Activated CD4-positive, alpha-beta T cell treated with anti-CD3 and anti-CD28 coated beads for 48 hours (primary cell): ENCODE measurements at regions not wholly inside any gene's neighbourhood (a gene's known extent, or its start where the extent isn't known, plus 50 kb on each side); places are given as distances from the start of the nearest gene placed in this dataset.
"Not testable (repeated sequence)": the region's sequence is repeated elsewhere in the genome, so short reads cannot be mapped to it uniquely, and the experiment has no call there.

Source experiments
- DNase-seq: peaks from one replicate; pipeline ENCODE4 v3.0.0-alpha.2; 2020

DNA sequence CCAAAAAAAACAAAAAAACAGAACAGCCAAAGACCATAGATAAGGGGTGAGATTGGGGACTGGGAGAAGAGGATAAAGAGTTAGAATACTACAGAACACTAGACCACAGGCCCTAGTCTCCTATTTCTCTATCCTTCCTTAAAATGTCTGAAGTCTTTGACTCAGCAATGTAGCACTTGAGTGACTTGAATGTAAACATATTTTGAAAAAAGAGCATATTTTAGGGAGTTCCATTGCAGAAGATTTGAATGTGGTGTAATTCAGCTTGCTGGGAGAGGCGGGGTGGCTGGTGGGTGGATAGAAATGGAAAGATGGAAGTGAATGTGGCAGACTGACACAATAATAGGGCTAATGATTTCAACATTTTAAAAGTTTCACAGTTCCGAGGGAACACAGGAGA, 144.9 kb downstream of the CHIC2 start:
- DNase-seq, result no peak

DNA sequence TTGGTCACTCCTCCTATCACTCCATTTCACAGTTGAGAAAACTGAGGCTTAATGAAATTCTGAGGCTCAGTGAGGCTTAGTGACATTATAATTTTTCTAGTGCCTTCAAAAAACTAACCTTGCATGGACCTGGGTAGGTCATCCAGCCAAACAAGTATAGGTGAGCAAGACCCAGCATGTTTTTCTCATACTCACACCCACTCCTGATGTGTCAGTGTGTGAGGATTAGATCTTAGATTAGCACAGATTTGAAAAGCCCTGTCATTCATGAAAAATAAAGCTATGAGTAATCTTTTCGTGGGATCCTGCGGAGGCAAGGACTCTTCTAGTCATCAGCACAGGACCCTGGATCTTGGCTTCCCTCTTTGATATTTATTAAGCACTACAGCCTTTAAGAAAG, 146.7 kb downstream of the CHIC2 start:
- no peak for DNase-seq

DNA sequence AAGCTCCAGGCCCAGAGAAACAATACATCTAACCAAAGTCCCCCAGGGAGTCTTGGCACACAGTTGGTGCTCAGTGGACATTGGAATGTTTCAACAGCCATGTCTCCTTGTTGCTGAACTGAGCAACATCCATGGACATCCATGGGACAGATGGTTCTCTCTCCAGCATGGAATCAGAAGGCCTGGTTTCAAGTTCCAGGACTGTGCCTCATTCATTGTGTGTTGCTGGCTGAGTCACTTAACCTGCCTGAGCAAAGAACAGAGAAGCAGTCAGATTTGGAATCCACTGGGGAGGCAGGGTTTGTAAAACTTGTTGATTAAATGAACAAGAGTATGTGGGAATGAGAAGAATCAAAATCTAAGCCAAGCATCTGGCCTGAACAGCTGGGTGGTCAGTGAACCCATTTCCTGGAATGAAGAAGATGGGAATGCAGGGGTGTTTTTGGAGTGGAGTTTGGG, 147.9 kb downstream of the CHIC2 start:
- DNase-seq, result no peak

DNA sequence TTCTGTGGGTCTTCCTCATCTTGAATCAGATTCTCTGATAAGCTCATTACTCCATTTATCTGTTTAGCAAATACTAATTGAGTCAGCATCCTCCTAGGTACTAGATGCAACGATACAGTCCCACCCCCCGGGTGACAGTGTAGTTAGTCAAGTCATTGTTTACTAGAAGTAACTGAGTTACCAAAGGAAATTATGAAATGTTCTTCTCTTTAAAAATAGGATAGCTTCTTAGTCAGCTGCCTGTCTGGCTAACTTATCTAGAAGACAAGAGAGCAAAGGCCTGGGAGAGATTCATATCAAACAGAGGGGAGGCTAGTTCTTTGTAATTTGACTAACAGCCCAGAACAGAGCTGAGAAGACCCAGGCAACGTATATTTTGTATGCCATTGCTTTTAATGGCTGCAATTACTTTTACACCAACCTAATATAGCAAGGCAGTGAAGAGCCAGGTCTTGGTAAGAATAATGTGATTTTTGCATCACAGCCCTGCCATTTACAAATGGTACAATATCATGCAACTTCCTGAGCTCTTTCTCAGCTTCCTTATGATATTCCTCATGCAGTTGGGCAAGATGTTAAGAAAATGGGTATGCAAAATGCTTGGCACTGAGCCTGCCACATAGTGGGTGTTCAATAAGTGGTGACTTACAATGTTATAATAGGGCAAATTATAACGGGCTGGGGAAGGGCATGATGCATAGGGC, 149.9 kb downstream of the CHIC2 start:
- peak; percentile 68 for DNase-seq

DNA sequence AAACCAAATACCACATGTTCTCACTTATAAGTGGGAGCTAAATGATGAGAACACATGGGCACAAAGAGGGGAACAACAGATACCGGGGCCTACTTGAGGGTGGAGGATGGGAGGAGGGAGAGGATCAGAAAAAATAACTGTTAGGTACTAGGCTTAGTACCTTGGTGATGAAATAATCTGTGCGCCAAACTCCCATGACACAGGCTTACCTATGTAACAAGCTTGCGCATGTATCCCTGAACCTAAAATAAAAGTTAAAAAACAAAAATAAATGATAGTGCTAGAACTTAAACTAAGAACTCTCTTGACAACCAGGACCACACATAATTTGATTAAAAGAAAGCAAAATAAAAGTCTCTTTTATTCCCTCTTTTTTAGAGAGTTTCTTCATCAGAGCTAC, 150.6 kb downstream of the CHIC2 start:
- DNase-seq, result no peak

DNA sequence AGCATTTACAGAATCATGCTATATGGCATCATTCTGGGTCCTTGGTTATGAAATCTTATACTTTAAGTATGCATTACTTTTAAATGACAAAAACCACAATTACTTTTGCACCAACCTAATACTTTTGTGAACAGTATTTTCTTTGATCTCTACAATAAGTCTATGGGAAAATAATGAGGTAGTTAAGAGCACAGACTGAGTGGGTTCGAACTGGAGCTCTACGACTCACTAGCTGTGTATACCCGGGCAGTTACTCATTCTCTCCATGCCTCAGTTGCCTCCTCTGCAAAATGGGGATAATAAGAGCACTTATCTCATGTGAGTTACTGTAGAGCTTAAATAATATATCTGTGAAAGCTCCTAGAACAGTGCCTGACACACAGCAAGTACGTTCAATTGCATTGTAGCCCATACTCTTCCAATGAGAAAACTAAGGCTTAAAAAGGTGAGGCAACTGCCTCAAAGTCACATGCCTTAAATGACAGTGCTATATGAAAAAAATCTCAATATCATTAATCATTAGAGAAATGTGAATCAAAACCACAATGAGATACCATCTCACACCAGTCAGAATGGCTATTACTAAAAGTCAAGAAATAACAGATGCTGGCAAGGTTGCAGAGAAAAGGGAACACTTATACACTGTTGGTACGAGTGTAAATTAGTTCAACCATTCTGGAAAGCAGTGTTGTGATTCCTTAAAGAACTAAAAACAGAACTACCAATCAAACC, 151.5 kb downstream of the CHIC2 start:
- DNase-seq, result no peak

DNA sequence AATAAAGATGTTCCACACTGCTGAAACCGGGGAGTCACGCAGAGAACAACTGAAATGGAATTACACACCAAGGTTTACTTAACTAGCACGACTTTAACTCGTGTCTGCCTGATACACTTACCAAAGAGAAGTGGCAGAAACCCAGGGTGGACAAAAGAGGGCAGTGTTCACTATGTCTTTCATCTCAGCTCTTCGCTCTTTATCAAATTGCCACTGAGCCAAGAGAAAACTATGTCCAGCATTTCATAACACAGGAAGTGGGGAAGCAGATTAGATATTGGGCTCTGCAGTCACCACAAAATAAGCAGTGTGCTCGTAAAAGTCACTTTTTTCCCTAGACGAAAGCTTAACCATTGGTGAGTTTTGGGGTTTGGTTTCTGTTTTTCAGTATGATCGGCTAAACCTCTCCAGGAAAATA, 155.7 kb downstream of the CHIC2 start:
- no peak for DNase-seq

DNA sequence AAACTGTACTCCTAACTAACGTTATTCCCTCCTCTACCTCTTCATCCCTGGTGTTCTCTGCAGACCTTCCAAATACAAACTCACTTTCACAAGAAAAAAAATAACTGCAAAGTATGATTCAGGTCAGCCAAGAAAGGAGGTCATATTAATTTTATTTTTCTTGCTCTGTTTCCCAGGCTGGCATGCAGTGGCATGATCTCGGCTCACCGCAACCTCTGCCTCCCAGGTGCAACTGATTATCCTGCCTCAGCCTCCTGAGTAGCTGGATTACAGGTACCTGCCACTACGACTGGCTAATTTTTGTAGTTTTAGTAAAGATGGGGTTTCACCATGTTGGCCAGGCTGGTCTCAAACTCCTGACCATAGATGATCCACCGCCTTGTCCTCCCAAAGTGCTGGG, 156.6 kb downstream of the CHIC2 start:
- DNase-seq, result no peak

DNA sequence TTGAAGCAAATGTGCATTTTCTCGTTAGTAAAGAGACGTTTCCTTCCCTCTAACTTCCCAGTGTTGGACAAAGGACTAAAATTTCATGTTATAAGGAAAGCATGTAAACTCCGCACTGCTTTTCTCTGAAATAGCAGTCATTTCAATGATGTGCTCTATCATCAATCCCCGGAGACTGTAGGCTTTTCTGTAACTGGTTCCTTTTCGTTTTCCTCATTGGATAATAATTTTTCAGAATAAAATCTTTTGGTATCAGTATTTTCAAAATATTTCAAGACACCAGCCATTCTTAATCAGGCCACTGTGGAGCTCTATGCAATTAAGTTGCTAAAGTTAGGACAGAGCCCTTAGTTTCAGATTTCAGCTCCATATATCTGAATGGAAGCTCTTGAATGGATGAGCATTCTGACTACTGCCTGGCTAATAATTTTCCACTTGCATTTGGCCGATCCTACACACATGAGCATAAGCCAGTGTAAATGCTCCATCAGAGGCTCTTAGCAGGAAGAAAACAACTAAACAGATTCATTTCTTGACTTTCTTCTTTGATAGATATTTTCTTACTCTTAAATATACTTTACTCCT, 157.7 kb downstream of the CHIC2 start:
- no peak for DNase-seq

DNA sequence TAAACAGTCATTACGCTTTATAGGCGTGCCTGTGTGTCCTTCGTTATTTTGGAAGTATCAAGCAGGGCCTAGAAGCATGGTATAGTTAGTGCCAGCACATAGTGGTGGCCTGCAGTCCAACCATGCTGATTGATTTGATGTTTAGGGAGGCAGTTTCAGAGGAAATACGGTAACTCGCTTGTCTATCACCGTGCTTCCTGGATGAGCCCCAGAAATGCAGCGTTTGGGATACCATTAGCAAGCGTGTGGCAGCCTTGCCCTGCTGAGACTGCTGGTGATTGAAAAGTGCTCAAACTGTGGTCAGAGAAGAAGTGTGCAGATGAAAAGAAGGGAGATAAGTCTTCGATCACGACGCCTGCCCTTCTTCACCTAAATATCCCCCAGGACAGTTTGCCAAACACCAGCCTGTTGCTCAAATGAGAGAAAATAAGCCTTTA, 158.4 kb downstream of the CHIC2 start:
- DNase-seq, result no peak

DNA sequence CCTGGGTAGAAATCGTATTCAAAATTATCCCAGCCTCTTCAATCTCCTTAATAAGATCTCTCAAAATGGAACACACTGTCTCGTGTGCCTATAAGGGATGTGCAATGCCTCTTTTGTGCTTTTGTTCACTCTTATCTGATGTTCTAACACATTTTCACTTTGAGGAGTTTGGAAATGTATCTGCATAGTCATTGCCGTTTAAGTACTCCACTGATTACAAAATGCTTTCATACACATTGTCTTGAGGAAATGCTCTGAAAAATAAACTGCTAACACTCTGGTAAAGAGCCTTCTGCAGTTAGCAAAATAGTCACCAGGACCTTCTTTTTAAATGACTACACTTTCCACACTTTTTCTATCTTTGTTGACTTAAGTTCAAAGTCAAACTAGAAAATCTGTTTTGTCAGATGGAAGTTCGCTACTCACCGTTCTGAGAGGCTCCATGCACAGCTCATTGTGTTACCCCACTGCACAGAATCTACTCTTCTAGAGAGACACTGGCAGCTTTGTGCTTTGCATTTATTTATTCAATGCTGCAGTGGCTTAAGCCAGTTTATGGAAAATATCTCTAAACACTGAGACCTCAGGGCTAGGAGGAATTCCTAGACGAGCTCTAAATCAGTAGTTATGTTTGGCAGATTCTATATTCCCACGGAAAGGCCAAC, 159.0 kb downstream of the CHIC2 start:
- DNase-seq, result no peak

DNA sequence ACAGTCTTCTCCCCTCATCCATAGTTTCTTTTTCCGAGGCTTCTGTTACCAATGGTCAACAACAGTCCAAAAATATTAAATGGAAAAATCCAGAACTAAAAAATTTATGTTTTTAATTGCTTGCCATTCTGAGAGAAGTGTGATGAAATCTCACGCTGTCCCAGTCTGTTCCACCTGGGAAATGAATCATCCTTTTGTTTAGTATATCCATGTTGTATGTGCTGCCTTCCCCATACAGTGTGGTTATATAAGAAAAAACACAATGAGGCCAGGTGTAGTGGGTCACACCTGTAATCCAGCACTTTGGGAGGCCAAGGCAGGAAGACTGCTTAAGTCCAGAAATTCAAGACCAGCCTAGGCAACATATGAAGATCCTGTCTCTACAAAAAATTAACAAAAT, 161.6 kb downstream of the CHIC2 start:
- DNase-seq, result no peak

DNA sequence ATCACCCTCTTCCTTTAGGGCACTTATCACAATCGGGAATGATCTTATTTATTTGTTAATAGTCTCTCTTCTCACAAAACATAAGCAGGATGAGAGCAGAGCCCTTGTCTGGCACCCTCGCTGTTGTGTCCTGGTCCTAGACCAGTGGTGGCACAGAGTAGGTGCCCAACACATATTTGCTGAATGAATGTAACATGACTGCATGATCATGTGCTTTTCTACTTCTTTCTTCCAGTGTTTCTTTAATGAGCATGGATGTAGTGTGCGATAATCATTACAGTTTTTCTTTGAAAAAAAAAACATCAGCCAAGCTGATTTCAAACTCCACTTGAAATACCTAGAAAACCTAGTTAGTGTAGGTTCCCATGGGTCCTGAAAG, 164.1 kb downstream of the CHIC2 start:
- DNase-seq, result no peak

DNA sequence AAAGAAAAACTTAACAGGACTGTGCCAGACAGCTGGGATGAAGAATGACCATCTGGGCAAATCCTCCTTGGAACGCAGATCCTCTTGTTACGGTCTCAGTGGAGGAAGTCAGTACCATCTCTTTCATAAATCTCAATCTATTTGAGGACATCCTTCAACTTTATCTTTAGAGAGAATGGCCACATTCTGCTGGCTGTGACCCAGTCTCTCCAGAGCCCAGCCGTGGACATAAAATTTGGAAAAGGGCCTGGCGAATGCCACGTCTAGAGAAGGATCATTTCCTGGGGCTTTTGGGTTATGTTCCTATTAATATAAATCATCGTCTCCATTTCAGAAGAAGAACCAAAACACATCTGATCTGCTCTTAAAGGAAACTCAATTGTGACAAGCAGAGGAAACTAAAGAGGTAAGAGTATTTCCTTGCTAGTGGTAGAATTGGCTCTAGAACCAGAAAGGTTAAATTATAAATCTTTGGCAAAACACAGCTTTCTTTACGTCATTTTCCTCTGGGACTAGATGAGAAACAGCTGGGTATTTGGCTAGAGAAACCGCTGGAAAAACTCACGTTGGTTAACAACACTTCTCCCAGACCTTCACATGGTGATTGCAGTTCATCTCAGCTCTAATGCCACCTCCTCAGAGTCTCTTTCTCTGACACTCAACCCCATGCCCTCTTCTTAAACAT, 164.7 kb downstream of the CHIC2 start:
- DNase-seq, result no peak

DNA sequence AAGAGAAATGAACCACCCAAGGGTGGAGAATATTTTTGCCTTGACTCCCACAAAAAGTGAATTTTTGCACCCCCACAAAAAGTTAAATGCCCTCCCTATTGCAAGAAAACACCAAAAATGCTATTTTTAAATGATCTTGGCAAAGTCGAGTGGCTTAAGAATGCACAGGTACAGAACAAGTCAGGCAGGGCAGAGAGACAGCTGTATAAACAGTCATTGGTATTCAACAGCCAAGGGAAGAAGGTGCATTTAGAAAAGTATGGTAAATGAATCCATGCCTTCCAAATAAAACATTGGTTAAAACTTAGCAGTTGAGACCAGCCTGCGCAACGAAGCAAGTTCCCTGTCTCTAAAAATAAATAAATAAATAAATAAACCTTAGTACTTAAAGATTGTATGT, 169.3 kb downstream of the CHIC2 start:
- DNase-seq, result no peak

DNA sequence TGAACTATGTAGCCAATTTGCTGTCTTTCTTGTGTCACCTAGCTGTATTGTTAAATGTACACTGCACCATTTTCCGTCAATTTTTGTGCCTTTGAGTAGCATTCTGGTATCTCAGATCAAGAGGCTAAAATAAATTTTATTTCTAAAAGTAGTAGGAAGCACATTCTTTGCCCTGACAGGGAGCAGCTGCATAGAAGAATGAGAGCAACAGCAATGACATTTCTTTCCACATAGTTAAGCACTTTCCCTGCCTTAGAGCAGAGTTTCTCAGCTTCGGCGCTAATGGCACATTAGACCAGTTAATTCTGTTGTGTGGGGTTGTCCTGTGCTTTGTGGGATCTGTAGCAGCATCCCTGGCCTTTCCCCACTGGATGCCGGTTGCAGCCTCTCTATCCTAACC, 173.9 kb downstream of the CHIC2 start:
- no peak for DNase-seq

DNA sequence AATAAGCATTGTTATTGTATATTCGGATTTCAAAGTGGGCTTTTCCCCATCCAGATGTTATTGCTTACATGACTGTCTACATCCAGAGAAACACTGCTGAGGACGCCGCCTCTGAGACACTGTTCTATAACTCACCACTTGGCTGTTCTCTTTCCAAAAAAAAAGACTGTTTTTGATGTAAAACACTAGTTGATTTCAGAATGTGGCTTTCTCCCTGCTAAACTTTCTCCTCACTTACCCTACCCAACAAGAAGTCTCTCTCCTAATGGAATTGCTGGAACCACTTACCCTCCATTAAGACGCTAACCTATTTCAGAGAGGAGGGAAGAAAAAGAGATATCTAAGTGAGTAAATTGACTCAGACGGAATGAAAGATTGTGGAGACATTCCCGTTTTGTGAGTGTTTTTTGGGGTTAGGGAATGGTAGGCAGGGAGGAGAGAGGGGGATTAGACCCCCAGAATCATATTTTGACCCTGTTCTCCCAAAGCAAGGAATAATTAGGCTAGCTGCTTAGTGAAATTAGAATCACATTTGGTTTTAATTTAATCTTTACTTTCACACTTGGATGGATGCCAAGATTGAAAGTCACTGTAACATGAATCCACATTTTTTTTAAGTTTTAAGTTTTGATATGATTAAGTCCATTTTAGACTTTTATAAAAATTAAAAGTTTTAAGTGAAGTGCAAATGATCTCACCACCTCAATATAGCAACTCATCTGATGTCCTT, 174.9 kb downstream of the CHIC2 start:
- no peak for DNase-seq

DNA sequence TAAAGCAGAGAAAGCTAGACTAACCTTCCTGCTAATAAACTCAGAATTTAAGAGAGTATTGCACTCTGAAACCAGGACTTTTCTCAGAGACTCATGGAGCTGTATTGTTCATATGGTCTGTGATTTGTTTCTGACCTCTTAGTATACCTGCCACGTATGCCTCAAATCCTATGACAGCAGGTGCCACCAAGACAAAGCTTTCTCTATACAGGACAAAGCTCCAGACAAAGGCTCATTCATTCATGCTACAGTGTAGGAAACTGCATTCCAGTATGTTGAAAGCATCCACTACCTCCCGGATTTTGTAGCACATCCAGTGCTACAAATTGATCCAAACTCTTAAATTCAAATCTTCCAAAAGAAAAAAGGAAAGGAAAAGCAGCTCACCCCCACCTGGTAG, 178.3 kb downstream of the CHIC2 start:
- DNase-seq, result no peak

DNA sequence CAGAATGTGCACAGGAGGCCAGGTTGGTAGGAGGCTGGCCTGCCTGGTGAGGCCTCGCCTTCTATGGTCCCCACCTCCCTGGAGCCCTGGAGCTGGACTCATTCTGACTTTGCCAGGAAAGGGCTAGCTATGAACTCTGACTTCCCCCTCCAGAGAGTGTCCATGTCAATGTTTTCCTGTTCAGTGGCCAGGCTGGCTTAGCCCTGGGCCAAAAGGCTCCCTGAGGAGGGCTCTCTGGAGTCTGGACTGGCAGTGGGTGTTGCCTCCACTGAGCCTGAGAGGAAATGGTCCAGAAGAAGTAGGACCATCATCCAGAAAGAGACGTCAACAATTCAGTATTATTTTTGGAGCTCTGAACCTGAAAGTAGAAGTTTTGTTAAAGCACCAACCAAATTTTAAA, 178.7 kb downstream of the CHIC2 start:
- DNase-seq, result no peak

DNA sequence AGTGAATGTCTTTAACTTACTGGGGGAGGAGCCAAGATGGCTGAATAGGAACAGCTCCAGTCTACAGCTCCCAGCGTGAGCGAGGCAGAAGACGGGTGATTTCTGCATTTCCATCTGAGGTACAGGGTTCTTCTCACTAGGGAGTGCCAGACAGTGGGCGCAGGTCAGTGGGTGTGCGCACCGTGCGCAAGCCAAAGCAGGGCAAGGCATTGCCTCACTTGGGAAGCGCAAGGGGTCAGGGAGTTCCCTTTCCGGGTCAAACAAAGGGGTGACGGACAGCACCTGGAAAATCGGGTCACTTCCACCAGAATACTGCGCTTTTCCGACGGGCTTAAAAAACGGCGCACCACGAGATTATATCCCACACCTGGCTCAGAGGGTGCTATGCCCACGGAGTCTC, 187.3 kb downstream of the CHIC2 start:
- not testable (repeated sequence) for DNase-seq

DNA sequence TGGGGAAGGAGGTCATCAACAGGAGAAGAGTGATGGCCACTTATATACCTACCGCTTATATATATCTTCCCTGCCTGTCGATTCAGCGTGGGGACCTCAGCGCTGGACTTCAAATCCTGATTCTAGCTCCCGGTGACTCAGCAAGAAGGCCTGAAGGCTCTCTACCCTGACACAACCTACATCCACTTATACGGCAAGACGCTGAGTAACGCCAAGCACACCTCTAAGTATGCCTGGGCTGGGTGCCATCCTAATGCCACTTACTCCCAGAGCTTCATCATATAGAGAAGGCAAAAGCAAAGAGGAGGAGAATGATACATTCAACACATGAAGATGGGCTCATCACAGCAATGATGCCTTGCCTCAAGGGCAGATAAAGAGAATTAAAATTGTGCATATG, 198.3 kb downstream of the CHIC2 start:
- no peak for DNase-seq

DNA sequence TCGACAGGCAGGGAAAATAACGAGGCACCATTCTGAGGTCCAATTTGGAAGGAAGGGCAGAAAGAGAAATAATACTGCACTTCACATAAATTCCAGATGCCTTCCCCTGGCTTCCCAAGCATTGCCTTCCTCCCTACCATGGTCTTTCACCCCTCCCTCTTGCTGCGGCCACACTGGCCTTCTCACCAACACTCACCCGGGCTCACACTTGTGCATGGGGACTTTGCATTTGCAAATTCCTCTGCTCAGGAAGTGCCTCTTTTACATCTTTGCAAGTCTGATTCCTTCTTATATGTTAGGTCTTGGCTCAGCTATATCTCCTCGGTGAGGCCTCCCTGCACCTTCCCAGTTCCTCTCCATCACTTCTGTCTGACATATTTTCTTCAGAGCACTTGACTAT, 199.4 kb downstream of the CHIC2 start:
- no peak for DNase-seq
